Stimulated activated CD4-positive, alpha-beta T cell treated with anti-CD3 and anti-CD28 coated beads, Interleukin-1b, Interleukin-23, amount 100 ng/mL, for 48 hours (primary cell): ENCODE measurements at regions not wholly inside any gene's neighbourhood (a gene's known extent, or its start where the extent isn't known, plus 50 kb on each side); places are given as distances from the start of the nearest gene placed in this dataset.
"Not testable (repeated sequence)": the region's sequence is repeated elsewhere in the genome, so short reads cannot be mapped to it uniquely, and the experiment has no call there.

Experiments used
- DNase-seq: peaks from one replicate; pipeline ENCODE4 v3.0.0-alpha.2; 2020

GRCh38 chr3:76442374-76442915, 597.5 kb upstream of the ROBO2 start:
- no peak for DNase-seq

- DNase-seq: no peak
Observed at GRCh38 chr3:76456322-76456721, 583.6 kb upstream of the ROBO2 start.

GRCh38 chr3:76463501-76463900, 576.4 kb upstream of the ROBO2 start:
- no peak for DNase-seq

- DNase-seq: no peak
Observed at GRCh38 chr3:76470285-76470684, 569.6 kb upstream of the ROBO2 start.

GRCh38 chr3:76474632-76475031, 565.3 kb upstream of the ROBO2 start:
- no peak for DNase-seq

- DNase-seq: no peak
Observed at GRCh38 chr3:76479161-76479650, 560.7 kb upstream of the ROBO2 start.

- DNase-seq: no peak
Observed at GRCh38 chr3:76482510-76482909, 557.4 kb upstream of the ROBO2 start.

GRCh38 chr3:76487446-76487845, 552.5 kb upstream of the ROBO2 start:
- no peak for DNase-seq

- DNase-seq: no peak
Observed at GRCh38 chr3:76490064-76490463, 549.8 kb upstream of the ROBO2 start.

- DNase-seq: no peak
Observed at GRCh38 chr3:76495216-76495615, 544.7 kb upstream of the ROBO2 start.

GRCh38 chr3:76497636-76498035, 542.3 kb upstream of the ROBO2 start:
- no peak for DNase-seq

GRCh38 chr3:76500746-76501275, 539.1 kb upstream of the ROBO2 start:
- no peak for DNase-seq

- DNase-seq: no peak
Observed at GRCh38 chr3:76501315-76501714, 538.6 kb upstream of the ROBO2 start.

- DNase-seq: no peak
Observed at GRCh38 chr3:76502076-76502475, 537.8 kb upstream of the ROBO2 start.

GRCh38 chr3:76505202-76505845, 534.6 kb upstream of the ROBO2 start:
- DNase-seq: no peak

- no peak for DNase-seq
Observed at GRCh38 chr3:76509179-76509830, 530.6 kb upstream of the ROBO2 start.

GRCh38 chr3:76514836-76515235, 525.1 kb upstream of the ROBO2 start:
- DNase-seq: no peak

GRCh38 chr3:76523337-76523736, 516.6 kb upstream of the ROBO2 start:
- no peak for DNase-seq

- DNase-seq: no peak
Observed at GRCh38 chr3:76525726-76526125, 514.2 kb upstream of the ROBO2 start.

- DNase-seq: no peak
Observed at GRCh38 chr3:76527773-76528172, 512.1 kb upstream of the ROBO2 start.

GRCh38 chr3:76532158-76532822, 507.6 kb upstream of the ROBO2 start:
- DNase-seq: no peak

GRCh38 chr3:76533710-76534109, 506.2 kb upstream of the ROBO2 start:
- not testable (repeated sequence) for DNase-seq

GRCh38 chr3:76537857-76538256, 502.0 kb upstream of the ROBO2 start:
- not testable (repeated sequence) for DNase-seq

- DNase-seq: no peak
Observed at GRCh38 chr3:76547674-76548073, 492.2 kb upstream of the ROBO2 start.
